Body of pancreas (tissue), 4 donors: ENCODE measurements at regions not wholly inside any gene's neighbourhood (a gene's known extent, or its start where the extent isn't known, plus 50 kb on each side); places are given as distances from the start of the nearest gene placed in this dataset.

ENCODE experiments used
- POLR2A ChIP-seq, 3 donors: fragments of 450-650 bp; IDR thresholded peaks; one replicate each; pipeline ENCODE4 v1.6.1; 2016; ENCODE audit warnings: antibody characterized with exemption in 3 of 3, mild to moderate bottlenecking in 2 of 3
- TF ChIP-seq, protein P1 (sequence below), 7 experiments: fragments of 450-650 bp in 4 of 7; fragments of 200-600 bp in 3 of 7; sonication (generic) in 3 of 7; IDR thresholded peaks; one replicate each; pipeline ENCODE4 v1.5.1; 2016 to 2019; ENCODE audit warnings: antibody characterized with exemption in 7 of 7

DNA sequence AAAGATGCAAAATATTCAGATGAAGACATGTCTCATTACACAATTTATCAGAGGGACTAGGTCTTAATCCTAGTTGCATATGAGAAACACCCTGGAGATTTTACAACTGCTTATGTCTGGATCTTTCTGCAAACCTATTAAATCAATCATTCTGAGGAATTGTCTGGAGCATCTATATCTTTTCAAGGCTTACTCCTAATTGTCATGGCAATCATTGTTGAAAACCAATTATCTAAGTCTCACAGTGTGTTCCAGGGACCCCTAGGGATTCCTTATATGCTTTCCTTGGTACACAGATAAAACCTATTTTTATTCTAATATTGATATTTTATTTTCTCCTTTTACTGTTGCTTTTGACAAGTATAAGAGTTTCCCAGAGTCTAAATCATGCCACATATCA, 696.9 kb upstream of the EYS start:
- TF ChIP-seq POLR2A (IDR thresholded peaks at IDR 0.05): no peak
- TF ChIP-seq, protein P1, sequence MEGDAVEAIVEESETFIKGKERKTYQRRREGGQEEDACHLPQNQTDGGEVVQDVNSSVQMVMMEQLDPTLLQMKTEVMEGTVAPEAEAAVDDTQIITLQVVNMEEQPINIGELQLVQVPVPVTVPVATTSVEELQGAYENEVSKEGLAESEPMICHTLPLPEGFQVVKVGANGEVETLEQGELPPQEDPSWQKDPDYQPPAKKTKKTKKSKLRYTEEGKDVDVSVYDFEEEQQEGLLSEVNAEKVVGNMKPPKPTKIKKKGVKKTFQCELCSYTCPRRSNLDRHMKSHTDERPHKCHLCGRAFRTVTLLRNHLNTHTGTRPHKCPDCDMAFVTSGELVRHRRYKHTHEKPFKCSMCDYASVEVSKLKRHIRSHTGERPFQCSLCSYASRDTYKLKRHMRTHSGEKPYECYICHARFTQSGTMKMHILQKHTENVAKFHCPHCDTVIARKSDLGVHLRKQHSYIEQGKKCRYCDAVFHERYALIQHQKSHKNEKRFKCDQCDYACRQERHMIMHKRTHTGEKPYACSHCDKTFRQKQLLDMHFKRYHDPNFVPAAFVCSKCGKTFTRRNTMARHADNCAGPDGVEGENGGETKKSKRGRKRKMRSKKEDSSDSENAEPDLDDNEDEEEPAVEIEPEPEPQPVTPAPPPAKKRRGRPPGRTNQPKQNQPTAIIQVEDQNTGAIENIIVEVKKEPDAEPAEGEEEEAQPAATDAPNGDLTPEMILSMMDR (IDR thresholded peaks at IDR 0.05): no peak
